Spleen (tissue), 7 donors: ENCODE measurements at regions not wholly inside any gene's neighbourhood (a gene's known extent, or its start where the extent isn't known, plus 50 kb on each side); places are given as distances from the start of the nearest gene placed in this dataset.

Experiments used
- CTCF ChIP-seq, 11 experiments: fragments of 200-600 bp in 7 of 11; fragments of 450-650 bp in 4 of 11; sonication (generic) in 4 of 11; IDR thresholded peaks in 8 of 11; conservative IDR thresholded peaks in 3 of 11; 1 replicate in 7 of 11; 2 replicates in 4 of 11; pipeline versions ENCODE4 v1.4.0 to v1.8.0; 2016 to 2021; ENCODE audit warnings: antibody characterized with exemption in 11 of 11, inconsistent platforms in 4 of 11, mild to moderate bottlenecking in 1 of 11
- POLR2A ChIP-seq, 3 donors: fragments of 450-650 bp; IDR thresholded peaks; one replicate each; pipeline ENCODE4 v1.5.1; 2017; ENCODE audit warnings: antibody characterized with exemption in 3 of 3, mild to moderate bottlenecking in 1 of 3
- donor health status: DM: no; HTN: no; CAD: no; lungs with moderate emphysema.
- donor health status: DM: no; HTN: no; CAD: no.
- donor health status: DM: no; HTN: no; CAD: no.

- TF ChIP-seq CTCF (IDR thresholded peaks at IDR 0.05 in 8 of 11, conservative IDR thresholded peaks at IDR 0.05 in 3 of 11) (no peak), POLR2A (IDR thresholded peaks at IDR 0.05) (no peak)
These were observed 69.0 kb upstream of the FAM180A start for GRCh38 chr7:135817583-135817982.
